Left hindlimb (tissue), 1 donor: ENCODE measurements at regions not wholly inside any gene's neighbourhood (a gene's known extent, or its start where the extent isn't known, plus 50 kb on each side); places are given as distances from the start of the nearest gene placed in this dataset.
"Not testable (repeated sequence)": the region's sequence is repeated elsewhere in the genome, so short reads cannot be mapped to it uniquely, and the experiment has no call there.

Source experiments
- DNase-seq: peaks from one replicate; pipeline ENCODE4 v3.0.0-alpha.2; 2018

DNA sequence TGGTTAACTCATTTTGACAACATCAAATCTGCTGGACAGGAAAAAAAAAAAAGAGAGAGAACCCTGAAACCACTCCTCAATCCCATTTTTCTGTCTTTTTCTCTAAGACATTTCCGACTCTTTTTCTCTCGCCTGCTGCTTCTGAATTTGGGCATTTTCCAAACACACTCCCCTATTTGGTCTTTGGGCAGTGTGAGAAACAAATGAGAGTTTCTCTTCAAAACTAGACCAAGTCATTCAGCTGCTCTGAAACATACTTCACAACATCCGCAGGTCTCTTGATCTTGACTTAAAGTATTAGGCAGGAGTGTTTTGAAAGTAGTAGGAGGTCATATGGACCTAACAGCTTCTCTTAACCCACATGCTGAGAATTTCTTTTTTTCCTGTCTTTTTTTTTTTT is 364.8 kb upstream of the ESRRG start:
- no peak for DNase-seq

DNA sequence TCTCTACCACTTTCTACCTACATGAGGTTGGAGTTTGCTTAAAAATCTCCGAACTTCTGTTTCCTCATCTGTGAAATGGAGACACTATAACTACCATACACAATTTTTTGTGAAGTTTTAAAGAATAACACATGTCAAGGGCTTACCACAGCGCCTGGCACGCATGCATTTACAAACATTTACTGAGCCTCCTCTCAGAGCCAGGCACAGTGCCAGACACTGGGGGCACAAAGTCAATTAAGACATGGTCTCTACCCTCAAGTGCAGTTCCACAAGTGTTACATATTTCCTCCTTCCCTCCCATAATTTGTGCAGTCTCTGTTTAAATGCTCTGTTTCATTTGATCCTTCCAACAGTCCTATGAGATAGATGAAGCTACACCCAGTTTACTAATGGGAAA is 356.4 kb upstream of the ESRRG start:
- DNase-seq, result no peak

DNA sequence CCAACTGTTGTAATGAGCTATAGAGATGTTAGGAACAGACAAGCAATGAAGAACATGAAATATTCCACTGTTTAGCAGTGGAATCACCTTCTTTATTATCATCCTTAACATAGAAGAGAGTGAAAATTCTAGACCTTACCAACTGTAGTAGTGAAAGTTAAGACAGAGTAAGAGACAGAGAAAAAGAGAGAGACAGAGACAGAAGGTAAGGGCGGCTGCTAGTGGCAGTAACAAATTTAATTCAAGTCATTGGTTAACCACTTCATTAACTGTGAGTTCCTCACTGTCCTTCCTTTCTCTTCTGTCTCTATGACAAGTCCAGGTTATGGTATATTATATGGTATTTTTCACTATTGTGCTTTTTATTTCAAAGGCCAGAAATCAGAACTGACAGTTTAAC is 355.7 kb upstream of the ESRRG start:
- no peak for DNase-seq

DNA sequence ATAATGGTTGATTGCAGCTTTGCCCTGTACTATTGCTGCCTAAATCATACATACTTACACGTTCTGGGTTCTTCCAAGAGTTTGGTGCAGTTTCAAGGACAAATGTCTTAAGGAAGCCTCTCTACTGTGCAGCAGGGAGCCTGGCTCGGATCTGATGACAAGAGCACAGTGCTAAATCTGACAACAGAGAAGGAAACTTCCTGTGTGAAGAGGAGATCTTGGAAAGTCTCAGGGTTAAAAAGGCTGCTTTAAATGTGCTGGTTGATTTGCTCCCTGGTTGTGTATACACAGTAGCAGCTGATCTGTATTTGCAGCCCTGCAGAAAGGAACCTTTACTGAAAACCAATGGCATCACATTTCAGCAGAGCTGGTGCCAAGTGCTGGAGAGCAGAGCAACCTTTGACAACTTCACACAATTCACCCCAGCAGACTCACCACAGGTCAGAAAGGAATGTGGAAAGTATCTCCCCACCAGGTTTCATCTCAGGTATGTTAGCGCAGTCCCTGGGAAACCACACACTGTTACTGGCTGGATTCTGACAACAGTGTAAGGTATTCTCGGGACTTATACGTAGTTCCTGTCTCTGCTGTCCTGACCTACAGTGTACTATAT is 355.0 kb upstream of the ESRRG start:
- DNase-seq, result no peak

DNA sequence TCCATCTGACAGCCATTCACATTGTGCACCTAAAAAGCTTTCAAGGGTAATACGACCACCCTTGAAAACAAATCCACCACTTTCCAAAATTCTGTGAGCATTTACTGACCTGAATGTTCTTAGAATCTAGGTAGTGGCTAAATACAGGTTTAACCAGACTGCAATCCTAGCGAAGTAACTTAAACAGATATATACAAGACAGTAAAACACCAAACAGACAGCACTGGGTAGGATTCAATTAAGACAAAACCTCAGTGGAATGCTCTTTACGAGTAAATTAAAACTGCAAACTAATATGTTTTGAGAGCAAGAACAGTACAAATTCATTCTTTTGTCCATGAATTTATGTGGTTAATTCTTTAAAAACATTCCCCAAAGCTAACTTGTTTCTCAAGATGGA is 354.2 kb upstream of the ESRRG start:
- DNase-seq, result no peak

DNA sequence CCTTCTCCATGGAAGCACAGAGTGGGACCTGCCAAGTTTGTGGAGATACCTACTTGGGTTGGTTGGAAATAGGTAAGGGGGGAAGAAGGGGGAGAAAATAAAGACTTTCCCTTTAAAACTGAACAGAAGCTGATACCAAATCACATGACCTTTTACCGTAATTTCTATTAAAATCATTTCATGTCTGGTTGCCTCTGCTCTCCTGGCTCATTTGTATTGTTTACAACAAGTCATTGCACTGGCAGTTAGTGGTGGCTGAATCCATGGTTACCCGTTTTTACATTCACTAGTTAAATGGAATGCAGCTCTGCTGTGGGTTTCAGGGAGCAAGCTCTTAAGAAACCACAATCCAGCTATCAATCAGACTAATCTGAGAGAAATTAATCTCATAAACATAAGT is 353.7 kb upstream of the ESRRG start:
- no peak for DNase-seq

DNA sequence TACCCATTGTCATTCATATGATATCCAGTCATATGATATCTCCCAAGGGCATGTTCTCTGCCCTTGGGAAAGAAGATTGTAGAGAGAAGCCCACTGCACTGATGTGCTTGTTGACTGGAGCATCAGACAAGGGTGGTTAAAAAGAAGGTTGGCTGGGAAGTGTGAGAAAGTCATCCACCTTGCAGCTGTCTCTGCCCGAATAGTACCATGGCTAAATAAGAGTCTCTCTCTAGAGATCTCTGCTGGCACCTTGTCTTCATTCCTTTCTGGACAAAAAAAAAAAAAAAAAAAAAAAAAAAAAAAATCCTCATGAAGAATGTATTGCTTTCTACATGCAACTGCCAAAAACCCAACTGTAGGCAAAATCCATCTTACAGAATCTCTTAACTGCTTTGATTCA is 349.7 kb upstream of the ESRRG start:
- no peak for DNase-seq

DNA sequence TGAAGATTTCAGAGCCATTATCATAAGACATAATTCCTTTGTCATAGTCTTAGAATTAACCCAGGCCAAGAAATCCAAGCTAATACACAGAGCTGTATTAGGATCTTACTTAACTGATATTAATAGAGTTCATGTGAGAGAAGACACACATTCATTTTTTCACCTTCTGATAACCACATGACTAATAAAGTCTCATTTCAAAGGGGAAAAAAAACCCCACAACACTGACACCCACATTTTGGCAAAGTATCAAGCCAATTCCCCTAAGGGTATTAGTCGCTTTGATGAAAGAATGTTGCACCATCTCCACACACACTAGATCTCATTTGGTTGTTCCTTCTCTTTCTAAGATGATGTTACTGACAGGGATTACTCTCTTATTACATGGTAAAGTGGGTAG is 344.4 kb upstream of the ESRRG start:
- no peak for DNase-seq

DNA sequence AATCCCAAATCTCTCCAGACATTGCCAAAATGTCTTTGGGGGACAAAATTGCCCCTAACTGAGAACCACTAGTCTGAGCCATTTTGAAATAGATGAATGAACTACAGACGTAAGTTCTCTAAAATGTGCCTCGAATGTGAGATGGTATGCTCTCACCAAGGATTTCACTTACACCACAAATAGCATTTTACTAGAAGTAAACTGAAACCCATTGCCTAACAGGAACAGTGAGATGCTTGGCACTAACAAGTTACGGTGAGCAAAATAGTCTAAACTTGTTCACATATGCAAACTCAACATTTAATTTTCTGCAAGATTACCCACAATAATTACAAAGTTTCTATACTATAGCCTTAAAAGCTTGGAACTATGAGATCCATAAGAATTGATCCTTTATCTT is 343.6 kb upstream of the ESRRG start:
- DNase-seq, result no peak

DNA sequence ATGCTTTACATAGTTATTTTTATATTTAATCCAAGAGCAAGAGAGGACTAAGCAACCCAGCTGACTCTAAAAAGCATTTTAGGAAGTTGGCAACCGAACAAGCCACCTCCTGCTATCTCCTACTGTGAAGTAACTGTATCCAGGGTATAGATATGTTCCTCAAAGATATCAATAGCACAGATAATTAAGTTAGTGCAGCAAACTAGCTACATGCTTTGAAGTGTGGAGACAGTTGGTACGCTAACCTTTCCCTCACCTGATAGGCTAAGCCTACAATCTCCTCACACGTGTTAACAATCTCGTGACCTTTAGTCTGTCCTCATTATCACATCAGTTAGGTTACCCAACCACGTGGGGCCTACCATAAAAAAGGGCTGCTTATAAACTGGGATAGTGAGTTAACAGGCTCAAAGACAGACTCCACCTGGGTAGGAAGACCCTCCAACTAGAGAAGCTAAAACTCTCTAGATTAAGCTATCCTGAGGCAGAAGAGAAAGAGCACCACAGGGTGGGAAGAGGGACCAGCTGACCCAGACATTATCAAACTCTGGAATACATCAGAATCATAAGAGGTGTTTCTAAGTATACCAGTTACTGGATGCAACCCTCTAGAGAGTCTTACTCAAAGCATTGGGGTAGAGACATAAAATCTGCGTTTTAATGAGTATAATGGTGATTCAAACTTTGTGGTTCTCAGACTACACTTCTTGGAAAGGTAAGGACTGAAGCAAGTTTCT is 340.1 kb upstream of the ESRRG start:
- no peak for DNase-seq

DNA sequence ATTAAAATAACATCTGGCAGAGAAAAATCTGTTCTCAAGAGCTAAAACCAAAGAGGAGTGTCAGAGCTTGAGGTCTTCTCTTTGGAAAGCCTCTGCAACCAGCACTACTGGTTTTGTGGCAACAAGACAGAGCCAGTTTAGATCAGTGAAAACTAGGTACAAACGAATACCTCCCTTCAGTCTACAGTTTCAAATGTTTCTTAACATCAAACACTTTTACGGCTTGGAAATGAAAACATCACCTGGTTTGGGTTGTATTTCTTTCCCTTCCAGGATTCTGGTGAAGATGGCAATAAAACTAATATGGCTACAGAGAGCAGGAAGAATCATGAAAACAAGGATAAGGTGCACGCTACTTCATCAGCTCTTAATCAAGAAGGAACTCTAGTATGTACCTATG is 339.4 kb upstream of the ESRRG start:
- no peak for DNase-seq

DNA sequence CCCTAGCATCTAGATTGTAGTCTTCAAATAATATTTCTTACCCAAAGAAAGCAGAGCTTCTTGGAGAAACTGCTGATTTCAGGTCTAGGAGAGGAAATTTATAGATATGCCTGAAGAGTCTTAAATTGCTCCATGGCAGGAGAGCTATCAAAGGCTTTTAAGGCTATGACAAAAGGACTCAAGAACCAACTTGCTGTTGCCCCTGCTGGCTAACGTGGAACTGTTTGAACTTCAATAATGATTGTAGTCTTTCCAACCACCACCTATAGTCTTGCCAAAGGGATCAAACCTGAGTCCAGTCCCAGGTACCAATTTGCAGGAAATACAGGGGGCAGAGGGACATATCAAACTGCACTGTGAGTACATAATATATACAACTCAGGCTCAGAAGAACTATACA is 336.2 kb upstream of the ESRRG start:
- no peak for DNase-seq

DNA sequence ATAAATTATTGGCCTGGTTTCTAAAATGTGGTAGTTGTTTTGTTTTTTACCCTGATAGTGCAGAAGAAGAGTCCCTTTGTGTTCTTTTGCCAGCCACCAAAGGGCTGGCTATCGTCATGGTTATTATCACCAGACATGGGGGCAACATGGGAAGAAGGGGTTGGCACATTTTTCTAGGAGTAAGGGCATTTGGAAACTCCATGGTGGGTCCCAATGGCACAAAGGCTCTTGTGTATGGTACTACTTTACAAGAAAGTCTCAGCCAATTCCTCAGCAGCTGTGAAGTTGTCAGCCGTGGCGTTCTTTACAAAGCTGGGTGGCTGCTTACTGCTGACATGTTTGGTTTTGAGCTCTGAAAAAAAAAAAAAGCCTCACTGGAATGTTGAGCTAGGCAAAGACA is 330.4 kb upstream of the ESRRG start:
- DNase-seq, result no peak

DNA sequence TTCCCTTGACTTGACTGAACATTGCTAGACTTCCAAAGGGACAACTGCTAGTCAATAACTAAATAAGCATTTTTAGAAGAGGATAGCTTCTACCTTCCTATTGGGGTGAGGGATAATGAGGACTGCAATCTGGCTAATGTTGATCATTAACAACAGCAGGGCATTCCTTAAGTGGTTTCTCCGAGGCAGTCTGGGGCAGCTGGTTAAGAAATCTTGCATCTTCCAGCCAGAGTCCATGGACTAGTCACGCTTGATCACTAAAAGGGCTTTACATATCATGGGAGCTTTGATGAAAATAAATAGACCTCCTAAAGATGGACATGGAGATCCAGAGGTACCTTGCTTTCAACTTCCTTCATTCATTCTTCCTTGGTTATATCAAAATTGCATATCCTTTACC is 329.4 kb upstream of the ESRRG start:
- DNase-seq, result no peak

DNA sequence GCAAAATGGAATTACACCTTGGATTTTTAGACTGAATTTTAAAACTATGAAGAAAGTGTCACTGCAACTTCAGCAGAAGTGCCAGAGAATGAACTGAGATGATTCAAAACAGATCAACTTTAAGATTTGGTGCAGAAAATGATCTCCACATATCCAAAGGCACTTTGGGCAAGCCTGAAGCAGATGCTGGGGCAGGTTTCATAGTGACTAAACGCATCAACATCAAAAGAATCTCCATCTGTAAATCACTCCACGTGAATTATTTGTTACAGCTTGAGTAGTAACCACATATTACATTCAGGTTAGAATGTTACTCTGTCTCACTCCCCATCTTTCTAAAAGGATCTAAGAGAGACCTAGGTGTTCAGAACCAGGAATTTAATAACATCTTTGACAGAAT is 329.0 kb upstream of the ESRRG start:
- no peak for DNase-seq

DNA sequence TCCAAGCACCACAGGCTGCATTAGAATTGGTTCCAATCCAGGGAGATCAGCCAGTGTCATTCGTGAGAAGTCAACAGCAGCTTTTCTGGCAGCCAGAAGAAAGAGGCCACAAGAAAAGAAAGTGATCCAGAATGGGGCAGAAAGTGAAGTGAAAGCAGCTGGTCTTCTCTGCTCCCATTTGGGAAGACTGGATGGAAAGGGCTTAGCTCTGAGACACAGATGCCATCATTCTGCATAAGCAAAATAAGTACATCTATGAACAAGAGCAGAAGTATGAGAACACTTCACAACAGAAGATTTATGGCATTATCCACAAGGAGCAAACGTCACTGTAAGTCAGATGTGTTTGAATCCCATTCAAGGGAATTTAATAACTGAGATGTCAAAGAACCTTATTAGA is 326.5 kb upstream of the ESRRG start:
- DNase-seq, result no peak

DNA sequence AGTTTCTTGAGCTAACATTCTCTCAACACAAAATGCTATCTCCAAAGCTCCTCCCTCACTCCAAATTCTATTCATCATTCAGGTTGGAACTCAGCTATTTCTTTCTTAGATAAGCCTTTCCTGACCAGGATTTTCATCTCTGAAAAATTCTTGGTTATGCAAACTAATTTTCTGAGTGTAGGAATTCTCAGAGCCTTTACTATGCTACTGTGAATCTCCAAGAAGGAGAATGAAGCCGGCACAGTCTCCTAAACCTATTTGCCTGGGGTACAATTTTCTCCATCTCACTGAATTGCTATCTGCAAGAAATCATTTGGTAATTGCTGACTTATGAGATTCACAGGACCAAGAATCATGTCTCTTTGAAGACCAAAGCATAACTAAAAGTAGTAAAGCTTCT is 325.9 kb upstream of the ESRRG start:
- DNase-seq, result no peak

DNA sequence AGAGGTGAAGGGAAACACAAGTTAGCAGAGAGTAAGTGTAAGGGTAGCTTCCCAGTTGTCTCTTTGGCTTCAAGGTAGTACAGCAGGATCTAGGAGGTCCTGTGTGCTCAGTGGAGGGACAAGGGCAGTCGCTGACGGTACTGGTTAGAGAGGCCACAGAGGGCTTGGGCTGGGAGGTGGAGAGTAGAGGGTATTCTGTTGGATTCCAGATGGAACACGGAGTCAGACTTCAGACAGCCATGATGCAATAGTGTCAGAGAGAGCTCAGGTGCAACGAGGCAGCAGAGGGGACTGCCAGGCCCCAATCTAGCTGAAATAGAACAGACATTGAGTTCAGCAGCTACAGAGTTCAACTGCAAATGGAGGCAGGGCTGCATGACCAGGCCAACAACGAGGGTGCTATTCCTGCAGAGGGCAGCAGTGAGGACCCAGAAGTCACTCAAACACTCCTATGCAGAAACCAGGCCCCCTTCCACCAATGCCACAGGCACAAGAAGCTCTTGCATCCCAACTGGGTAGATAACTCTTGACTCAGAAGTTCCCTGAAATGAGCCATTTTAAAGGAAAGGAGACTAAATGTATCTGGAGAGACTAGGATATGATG is 325.0 kb upstream of the ESRRG start:
- no peak for DNase-seq

DNA sequence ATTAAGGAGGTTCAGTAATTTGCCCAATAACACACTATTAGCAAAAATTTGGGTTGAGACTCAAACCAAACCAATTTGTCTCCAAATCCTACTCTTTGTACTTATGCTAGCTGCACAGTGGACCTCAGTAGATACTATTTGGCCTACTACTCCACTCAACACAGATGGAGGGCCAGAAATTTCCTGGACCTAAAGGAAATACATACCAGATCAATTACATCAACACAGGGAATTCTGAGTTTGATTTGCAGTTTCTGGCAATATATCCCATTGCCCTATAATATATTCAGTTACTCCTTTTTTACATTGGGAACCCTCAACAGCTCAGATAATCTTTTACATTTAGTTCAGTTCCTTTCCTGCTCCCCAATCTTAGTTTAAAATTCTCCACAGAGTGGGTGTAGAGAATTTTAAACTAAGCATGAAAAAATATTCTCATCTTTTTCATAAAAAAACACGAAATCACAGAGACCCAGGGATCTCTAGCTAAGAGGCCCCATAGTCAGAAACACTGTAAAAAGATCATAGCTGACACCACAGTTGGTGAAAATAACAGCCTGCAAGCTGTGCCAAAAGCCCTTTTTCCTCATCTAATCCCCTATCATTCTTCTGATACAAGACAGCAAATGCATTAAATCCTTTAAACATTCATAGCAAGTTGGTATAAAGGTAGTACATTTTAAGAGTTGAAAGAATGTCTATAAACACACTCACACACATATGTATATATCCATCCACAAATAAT is 317.7 kb upstream of the ESRRG start:
- no peak for DNase-seq

DNA sequence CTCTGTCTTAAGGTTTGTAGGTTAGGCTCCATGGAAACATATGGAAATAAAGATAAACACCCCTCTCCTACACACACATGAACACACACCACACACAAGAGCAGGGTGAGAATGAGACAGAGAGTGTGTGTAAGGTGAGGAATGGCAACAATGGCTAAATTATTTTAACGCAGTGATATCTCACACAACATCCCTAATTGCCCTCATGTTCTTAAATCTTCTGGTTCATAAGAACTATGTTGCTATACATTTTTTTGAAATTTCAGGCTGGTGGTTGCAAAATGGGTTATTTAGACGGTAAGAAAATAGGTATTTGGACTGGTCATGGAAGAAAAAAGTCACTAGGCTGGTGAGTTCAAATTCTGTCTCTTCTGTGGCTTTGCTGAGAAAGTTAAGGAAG is 316.7 kb upstream of the ESRRG start:
- DNase-seq, result no peak

DNA sequence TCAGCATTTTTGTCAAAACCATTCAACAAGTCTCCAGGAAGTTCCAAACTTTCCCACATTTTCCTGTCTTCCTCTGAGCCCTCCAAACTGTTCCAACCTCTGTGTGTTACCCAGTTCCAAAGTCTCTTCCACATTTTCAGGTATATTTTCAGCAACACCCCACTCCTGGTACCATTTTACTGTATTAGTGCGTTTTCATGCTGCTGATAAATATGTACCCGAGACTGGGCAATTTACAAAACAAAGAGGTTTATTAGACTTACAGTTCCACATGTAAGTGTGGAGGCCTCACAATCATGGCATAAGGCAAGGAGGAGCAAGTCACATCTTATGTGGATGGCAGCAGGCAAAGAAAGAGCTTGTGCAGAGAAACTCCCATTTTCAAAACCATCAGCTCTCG is 315.9 kb upstream of the ESRRG start:
- DNase-seq, result not testable (repeated sequence)

DNA sequence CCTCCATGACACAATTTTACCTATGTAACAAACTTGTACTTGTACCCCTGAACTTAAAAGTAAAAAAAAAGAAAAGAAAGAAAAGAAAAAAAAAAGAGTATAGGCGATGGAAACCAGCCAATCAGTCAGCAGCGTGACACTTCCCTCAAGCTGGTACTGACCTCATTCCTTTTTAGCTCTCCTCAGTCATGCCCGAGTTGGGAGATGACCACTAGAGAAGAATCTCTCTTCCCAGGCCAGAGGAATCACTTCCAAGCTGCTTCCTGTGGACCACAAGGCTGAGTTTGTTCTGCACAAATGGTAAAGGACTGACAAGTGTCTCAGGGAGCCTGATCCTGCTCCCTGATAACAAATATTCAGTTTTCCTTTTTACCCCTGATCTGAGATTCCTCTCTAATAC is 313.5 kb upstream of the ESRRG start:
- no peak for DNase-seq

DNA sequence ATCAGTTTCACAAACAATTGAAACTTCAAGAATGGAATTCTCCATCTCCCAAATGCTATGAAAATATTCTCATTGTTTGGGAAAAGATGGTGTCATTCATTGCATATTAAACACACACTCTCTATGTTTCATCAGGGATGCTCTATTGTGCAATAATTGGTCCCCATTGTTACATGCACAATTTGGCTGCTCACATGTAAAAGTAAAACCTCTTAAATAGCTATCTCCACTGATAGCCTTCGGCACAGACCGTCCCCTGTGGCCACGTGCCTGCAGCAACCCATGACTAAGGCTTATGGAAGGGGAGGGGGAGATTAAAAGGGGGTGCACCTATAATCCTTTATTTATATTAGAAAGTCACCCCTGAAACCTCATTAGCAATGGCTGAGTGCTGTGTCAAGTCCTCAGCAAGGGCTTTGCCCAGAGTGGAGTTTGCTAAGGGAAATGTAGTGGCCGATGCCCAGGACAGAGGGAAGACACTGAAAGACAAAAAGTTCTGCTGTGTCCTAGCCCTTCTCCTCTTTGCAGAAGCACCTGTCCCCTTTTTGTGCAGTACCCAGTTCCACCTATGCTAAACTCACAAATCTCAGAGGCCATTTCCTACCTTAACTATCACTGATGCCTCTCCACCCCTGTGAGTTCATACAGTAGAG is 309.6 kb upstream of the ESRRG start:
- no peak for DNase-seq
